Endothelial cell of umbilical vein (primary cell): ENCODE measurements at regions not wholly inside any gene's neighbourhood (a gene's known extent, or its start where the extent isn't known, plus 50 kb on each side); places are given as distances from the start of the nearest gene placed in this dataset.

Experiments used
- BruUV-seq: library from RNA; stranded (reverse); fragments of 400-500 nt; replicated peaks from 2 replicates; lab custom pipeline; 2021; lab: Mats Ljungman, UMichigan
- CTCF ChIA-PET: fragments of 300-600, 350-600 bp; sonication (Branson Sonifier 250); formaldehyde crosslinking; loops from one replicate; lab custom pipeline; 2021; ENCODE audit warnings: antibody characterized with exemption, inconsistent platforms; lab: Charles Lee
- POLR2A ChIA-PET: fragments of 300-600, 350-600 bp; sonication (Branson Sonifier 250); formaldehyde crosslinking; loops from one replicate; lab custom pipeline; 2021; ENCODE audit warnings: antibody characterized with exemption, inconsistent platforms; lab: Charles Lee
- DNase-seq: peaks from one replicate; pipeline ENCODE4 v3.0.0-alpha.2; 2011; ENCODE audit warnings: low read depth, low spot score
- FAIRE-seq: peaks from 2 replicates; lab custom pipeline; 2011; peaks lifted over from hg19 to GRCh38; lab: Jason Lieb, UNC
- H2AFZ ChIP-seq: 2 replicates; pipeline ENCODE4 v1.6.0; 2012; ENCODE audit warnings: low read depth, low read length, control low read depth, inconsistent platforms
- H3K27ac ChIP-seq: 2 replicates; pipeline ENCODE4 v1.5.1; 2011; ENCODE audit warnings: low read depth, mild to moderate bottlenecking, control low read depth, low read length, moderate library complexity; ENCODE audit not compliant: insufficient read depth
- H3K27me3 ChIP-seq, 2 experiments: 2 replicates each; pipeline versions ENCODE4 v1.6.0 to v1.6.1; 2011; ENCODE audit warnings: low read length in 2 of 2, mixed read lengths in 1 of 2; ENCODE audit not compliant: control insufficient read depth in 2 of 2, insufficient read depth in 2 of 2
- H3K36me3 ChIP-seq, 2 experiments: 2 replicates in 1 of 2; 3 replicates in 1 of 2; pipeline ENCODE4 v1.5.1; 2011; ENCODE audit warnings: low read length in 2 of 2, mild to moderate bottlenecking in 1 of 2, moderate library complexity in 1 of 2; ENCODE audit not compliant: control insufficient read depth in 2 of 2, insufficient read depth in 2 of 2; ENCODE audit errors: extremely low read depth in 1 of 2
- H3K4me1 ChIP-seq: 3 replicates; pipeline ENCODE4 v1.5.1; 2011; ENCODE audit warnings: mild to moderate bottlenecking, low read length; ENCODE audit not compliant: control insufficient read depth, insufficient read depth; ENCODE audit errors: extremely low read depth
- H3K4me2 ChIP-seq: 2 replicates; pipeline ENCODE4 v1.6.1; 2011; ENCODE audit warnings: low read length, control low read depth, mixed read lengths; ENCODE audit not compliant: insufficient read depth
- H3K4me3 ChIP-seq, 3 experiments: fragments of 200-600 bp in 1 of 3; sonication (generic), shearing (Covaris generic) in 1 of 3; replicated peaks in 1 of 3; 2 replicates each; pipeline ENCODE4 v1.5.1; 2011 to 2016; ENCODE audit warnings: control low read depth in 3 of 3, low read length in 3 of 3, mild to moderate bottlenecking in 2 of 3, inconsistent platforms in 1 of 3, low read depth in 1 of 3, moderate library complexity in 1 of 3; ENCODE audit not compliant: insufficient read depth in 1 of 3
- H3K79me2 ChIP-seq: 2 replicates; pipeline ENCODE4 v1.6.0; 2012; ENCODE audit warnings: low read length, inconsistent platforms; ENCODE audit not compliant: control insufficient read depth, insufficient read depth
- H3K9ac ChIP-seq: replicated peaks from 2 replicates; pipeline ENCODE3; 2011; ENCODE audit warnings: low read length, control low read depth; ENCODE audit not compliant: insufficient read depth; ENCODE audit errors: extremely low read depth
- H3K9me1 ChIP-seq: replicated peaks from 3 replicates; pipeline ENCODE4 v1.6.0; 2011; ENCODE audit warnings: mild to moderate bottlenecking, low read length; ENCODE audit not compliant: control insufficient read depth, insufficient read depth; ENCODE audit errors: extremely low read depth
- H3K9me3 ChIP-seq: replicated peaks from 2 replicates; pipeline ENCODE4 v1.5.1; 2012; ENCODE audit warnings: low read length, inconsistent platforms; ENCODE audit not compliant: control insufficient read depth, insufficient read depth
- H4K20me1 ChIP-seq: replicated peaks from 2 replicates; pipeline ENCODE3; 2011; ENCODE audit warnings: mild to moderate bottlenecking, low read length; ENCODE audit not compliant: control insufficient read depth, insufficient read depth; ENCODE audit errors: extremely low read depth
- EZH2 ChIP-seq: IDR thresholded peaks from 2 replicates; pipeline ENCODE4 v1.6.1; 2012; ENCODE audit warnings: borderline replicate concordance, low read depth, mild to moderate bottlenecking, moderate library complexity, low read length, inconsistent platforms; ENCODE audit not compliant: severe bottlenecking
- FOS ChIP-seq: IDR thresholded peaks from 2 replicates; pipeline ENCODE4 v1.6.1; 2011; ENCODE audit warnings: mild to moderate bottlenecking, low read length, moderate library complexity, borderline replicate concordance; ENCODE audit not compliant: insufficient read depth
- GATA2 ChIP-seq: IDR thresholded peaks from 2 replicates; pipeline ENCODE4 v1.7.0; 2011; ENCODE audit warnings: low read depth, mild to moderate bottlenecking, moderate library complexity, mixed read lengths, low read length; ENCODE audit not compliant: insufficient read length, insufficient read depth
- JUN ChIP-seq: IDR thresholded peaks from 2 replicates; pipeline ENCODE4 v1.6.1; 2011; ENCODE audit warnings: borderline replicate concordance, low read depth; ENCODE audit not compliant: insufficient read length, insufficient read depth
- MYC ChIP-seq: IDR thresholded peaks from one replicate; pipeline ENCODE4 v1.6.1; 2011; ENCODE audit warnings: mild to moderate bottlenecking, low read depth, low read length
- POLR2A ChIP-seq: IDR thresholded peaks from 2 replicates; pipeline ENCODE4 v1.6.1; 2012; ENCODE audit warnings: low read depth, mild to moderate bottlenecking, control low read depth, low read length
- POLR2AphosphoS5 ChIP-seq: IDR thresholded peaks from 2 replicates; pipeline ENCODE4 v1.6.1; 2012; ENCODE audit warnings: low read depth, mild to moderate bottlenecking, control low read depth, low read length, moderate library complexity; ENCODE audit not compliant: insufficient read depth
- dilution Hi-C: fragments of 300-500 bp; cut with MboI; formaldehyde crosslinking; loops from one replicate; pipeline ENCODE4 v1.15.0; 2019; ENCODE audit warnings: low sequenced_read_pairs; ENCODE audit not compliant: extremely low pct_ligation_motif_present
- intact Hi-C: fragments of 100-400 bp; cut with micrococcal nuclease; formaldehyde crosslinking; loops from one replicate; pipeline ENCODE4 v1.10.0; 2022
- TF ChIP-seq, protein P1 (sequence below): IDR thresholded peaks from 2 replicates; pipeline ENCODE4 v1.6.1; 2011; ENCODE audit not compliant: insufficient read depth, insufficient read length
- TF ChIP-seq, protein P2 (sequence below), 2 donors: IDR thresholded peaks; 1 replicate in 1 of 2; 2 replicates in 1 of 2; pipeline ENCODE4 v1.5.1; 2011; ENCODE audit warnings: low read length in 2 of 2, mild to moderate bottlenecking in 2 of 2, moderate library complexity in 2 of 2, control low read depth in 1 of 2, inconsistent platforms in 1 of 2, low read depth in 1 of 2; ENCODE audit not compliant: insufficient read depth in 1 of 2; ENCODE audit errors: extremely low read depth in 1 of 2

DNA sequence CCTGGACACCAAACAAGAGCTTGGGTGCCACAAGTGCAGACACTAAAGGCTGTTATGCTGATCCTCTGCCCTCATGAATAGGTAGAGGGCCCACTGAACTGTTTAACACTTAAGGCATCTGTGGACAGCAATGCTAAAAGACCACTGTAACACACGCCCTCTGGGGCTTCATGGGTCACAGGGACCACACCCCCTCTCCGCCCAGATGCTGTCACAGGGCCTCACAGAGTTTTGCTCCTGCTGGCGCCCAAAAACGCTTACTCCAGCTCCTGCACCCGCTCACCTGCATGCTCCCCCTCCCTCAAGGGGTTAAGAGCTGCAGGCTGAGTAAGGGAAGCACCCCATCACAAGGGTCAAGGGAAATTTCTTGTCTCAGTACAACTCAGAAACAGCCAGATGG lies 141.8 kb upstream of the NUDT4 start:
- Histone ChIP-seq H3K4me3 (no peak overlapping the region), H3K79me2 (no peaks in the 10 kb centered on the region), H3K9me1 (no peaks in the 10 kb centered on the region), H4K20me1 (no peaks in the 10 kb centered on the region), H3K9me3 (no peaks in the 10 kb centered on the region), H3K27ac (no peak overlapping the region), H3K36me3 (no peaks in the 10 kb centered on the region), H3K27me3 (no peaks in the 10 kb centered on the region), H3K4me1 (no peaks in the 10 kb centered on the region), H3K9ac (no peak overlapping the region), H2AFZ (no peak overlapping the region), H3K4me2 (no peak overlapping the region)
- CTCF ChIA-PET, result no interaction called here
- POLR2A ChIA-PET, result no interaction called here
- TF ChIP-seq POLR2AphosphoS5 (no peak), POLR2A (no peak), FOS (no peak), JUN (no peak), GATA2 (no peak), MYC (no peak), EZH2 (no peak)
- TF ChIP-seq, protein P1, sequence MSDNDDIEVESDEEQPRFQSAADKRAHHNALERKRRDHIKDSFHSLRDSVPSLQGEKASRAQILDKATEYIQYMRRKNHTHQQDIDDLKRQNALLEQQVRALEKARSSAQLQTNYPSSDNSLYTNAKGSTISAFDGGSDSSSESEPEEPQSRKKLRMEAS, result no peak
- TF ChIP-seq, protein P2, sequence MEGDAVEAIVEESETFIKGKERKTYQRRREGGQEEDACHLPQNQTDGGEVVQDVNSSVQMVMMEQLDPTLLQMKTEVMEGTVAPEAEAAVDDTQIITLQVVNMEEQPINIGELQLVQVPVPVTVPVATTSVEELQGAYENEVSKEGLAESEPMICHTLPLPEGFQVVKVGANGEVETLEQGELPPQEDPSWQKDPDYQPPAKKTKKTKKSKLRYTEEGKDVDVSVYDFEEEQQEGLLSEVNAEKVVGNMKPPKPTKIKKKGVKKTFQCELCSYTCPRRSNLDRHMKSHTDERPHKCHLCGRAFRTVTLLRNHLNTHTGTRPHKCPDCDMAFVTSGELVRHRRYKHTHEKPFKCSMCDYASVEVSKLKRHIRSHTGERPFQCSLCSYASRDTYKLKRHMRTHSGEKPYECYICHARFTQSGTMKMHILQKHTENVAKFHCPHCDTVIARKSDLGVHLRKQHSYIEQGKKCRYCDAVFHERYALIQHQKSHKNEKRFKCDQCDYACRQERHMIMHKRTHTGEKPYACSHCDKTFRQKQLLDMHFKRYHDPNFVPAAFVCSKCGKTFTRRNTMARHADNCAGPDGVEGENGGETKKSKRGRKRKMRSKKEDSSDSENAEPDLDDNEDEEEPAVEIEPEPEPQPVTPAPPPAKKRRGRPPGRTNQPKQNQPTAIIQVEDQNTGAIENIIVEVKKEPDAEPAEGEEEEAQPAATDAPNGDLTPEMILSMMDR (IDR thresholded peaks at IDR 0.05; ENCODE audit: extremely low read depth in 1 of 2, insufficient read depth in 1 of 2, low read depth in 1 of 2, low read length in 2 of 2), result no peak
- no peak for FAIRE-seq
- dilution Hi-C loops (no loop called here), intact Hi-C loops (no loop called here)
- no peak for DNase-seq
- BruUV-seq, result no TSS peak
